GM12873 (cell line): ENCODE measurements at regions not wholly inside any gene's neighbourhood (a gene's known extent, or its start where the extent isn't known, plus 50 kb on each side); places are given as distances from the start of the nearest gene placed in this dataset.

Source experiments
- TF ChIP-seq, protein P1 (sequence below): IDR thresholded peaks from 2 replicates; pipeline ENCODE4 v1.5.1; 2012; ENCODE audit warnings: low read depth, mild to moderate bottlenecking, moderate library complexity, low read length, control low read depth; ENCODE audit not compliant: insufficient read depth; ENCODE audit errors: missing control alignments

DNA sequence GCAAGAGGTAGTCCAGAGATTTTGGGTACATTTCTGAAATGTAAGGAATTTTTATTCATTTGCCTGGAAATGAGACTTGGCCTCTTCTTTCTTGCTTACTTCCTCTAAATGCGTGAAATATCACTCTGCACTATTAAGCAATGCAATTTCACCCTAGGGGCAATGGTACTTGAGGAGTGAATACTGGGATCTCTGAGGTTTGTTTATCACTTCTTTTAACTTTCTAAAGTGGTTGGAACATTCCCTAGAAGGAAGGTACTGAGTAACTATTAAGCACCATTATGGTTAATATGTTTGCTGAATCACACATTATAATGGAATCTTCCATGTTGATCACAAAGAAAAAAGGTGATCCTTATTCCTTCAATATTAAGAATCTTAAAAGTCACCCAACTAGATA is 120.9 kb upstream of the CAND1 start:
- TF ChIP-seq, protein P1, sequence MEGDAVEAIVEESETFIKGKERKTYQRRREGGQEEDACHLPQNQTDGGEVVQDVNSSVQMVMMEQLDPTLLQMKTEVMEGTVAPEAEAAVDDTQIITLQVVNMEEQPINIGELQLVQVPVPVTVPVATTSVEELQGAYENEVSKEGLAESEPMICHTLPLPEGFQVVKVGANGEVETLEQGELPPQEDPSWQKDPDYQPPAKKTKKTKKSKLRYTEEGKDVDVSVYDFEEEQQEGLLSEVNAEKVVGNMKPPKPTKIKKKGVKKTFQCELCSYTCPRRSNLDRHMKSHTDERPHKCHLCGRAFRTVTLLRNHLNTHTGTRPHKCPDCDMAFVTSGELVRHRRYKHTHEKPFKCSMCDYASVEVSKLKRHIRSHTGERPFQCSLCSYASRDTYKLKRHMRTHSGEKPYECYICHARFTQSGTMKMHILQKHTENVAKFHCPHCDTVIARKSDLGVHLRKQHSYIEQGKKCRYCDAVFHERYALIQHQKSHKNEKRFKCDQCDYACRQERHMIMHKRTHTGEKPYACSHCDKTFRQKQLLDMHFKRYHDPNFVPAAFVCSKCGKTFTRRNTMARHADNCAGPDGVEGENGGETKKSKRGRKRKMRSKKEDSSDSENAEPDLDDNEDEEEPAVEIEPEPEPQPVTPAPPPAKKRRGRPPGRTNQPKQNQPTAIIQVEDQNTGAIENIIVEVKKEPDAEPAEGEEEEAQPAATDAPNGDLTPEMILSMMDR, result no peak

DNA sequence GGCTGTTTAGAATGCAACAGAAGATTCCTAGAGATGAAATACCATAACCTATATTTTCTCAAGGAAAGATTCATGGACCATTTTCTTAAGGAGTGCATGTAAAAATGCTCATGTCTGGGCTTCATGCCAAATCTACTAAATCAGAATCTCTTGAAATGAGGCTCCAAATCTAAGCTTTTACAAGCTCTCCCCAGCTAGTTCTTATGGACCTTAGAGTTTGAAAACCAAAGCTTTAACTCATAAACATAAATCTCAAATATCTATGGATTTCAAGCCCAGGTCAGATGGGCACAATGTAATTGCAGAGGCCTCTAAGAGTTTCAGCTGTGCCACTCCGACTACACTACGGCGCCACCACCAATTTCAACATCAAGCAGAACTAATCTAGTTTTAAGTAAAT is 117.3 kb upstream of the CAND1 start:
- TF ChIP-seq, protein P1, result no peak

DNA sequence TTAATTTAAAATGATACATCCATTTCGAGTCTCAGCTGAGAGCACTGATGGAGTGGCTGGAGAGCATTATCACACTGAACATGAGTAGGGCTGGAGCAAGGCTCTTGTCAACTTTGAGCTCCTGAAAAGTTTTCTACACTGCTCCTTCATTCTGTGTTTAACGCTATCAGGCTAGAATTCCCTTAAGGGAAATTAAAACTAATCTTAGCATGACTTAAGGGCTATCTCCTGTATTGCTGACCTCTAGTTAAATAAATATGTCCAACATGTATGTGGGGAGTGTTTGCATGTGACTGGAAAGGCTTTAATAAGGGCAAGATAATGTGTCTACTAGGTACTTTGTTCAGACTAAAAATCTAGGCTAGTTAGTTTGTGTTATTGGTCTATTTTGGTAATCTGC is 116.7 kb upstream of the CAND1 start:
- TF ChIP-seq, protein P1, result no peak

DNA sequence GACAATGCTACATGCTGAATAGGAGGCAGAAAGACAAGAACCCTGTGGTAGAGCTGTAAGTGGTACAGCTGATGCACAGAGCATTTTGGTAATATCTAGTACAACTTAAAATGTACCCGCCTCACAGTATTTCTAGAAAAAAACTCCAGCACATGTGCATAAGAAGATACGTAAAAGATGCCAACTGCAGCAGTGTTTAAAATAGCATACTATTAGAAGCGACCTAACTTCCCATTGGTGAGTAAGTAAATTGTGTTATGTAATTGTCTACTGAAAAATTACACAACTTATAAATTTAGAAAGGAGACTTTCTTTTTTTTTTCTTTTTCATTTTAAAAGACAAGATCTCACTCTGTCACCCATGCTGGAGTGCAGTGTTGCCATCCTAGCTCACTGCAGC is 114.3 kb upstream of the CAND1 start:
- TF ChIP-seq, protein P1, result no peak

DNA sequence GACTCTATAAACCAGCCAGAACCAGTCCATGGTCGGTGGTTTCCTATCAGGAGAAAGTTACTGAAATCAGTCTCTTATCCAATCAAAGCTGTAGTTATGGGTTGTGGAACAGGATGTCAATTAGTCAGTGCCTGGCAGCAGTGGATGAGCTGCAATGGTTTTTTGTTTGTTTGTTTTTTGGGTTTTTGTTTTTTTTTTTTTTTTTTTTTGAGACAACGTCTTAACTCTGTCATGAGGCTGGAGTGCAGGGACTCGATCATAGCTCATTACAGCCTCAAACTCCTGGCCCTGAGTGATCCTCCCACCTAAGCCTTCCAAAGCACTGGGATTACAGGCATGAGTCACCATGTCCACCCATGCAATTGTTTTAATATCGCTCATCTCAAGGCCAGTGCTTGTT is 113.3 kb upstream of the CAND1 start:
- TF ChIP-seq, protein P1, result no peak

DNA sequence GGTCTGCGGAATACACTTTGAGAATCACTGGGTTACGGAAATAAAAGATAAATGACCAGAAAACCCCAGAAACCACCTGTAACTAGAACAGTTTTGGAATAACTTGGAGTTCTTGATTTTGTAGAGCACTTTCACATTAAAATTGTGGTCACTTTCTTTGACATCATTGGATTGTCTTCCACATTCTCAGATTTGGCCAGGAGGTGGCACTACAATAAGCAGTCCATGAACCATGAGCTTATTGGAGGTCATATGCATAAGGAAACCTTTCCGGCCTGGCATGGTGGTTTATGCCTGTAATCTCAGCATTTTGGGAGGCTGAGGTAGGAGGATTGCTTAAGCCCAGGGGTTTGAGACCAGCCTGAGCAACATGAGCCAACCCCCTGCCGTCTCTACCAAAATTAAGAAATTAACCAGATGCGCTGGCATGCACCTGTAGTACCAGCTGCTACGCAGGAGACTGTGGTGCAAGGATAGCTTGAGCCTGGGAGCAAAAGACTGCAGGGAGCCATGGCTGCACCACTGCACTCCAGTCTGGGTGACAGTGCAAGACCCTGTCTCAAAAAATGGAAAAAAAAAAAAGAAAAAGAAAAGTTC is 107.7 kb upstream of the CAND1 start:
- TF ChIP-seq, protein P1, result peak; percentile 70

DNA sequence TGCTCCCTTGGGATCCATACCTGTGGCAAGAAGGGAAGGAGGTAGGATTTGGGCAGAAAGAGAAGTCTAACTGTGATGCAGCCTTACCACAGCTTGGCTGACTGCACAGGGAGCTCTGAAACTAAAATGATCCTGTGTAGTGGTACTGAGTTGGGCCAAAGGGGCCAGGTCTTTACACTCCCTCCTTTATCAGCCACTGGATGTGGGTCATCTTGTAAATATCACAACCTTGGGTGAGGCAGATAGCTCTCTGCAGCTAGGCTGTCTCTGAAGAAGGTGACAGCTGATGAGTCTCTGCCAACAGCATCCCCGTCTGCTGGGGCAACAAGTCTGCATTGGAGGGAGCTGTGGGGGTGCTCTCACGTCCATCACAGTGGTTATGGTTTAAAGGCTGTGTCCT is 95.9 kb upstream of the CAND1 start:
- TF ChIP-seq, protein P1, result no peak
